ENCODE measurements at regions not wholly inside any gene's neighbourhood (a gene's known extent, or its start where the extent isn't known, plus 50 kb on each side); places are given as distances from the start of the nearest gene placed in this dataset.

- no peak for TF ChIP-seq CTCF (conservative IDR thresholded peaks at IDR 0.05)
- TF ChIP-seq ZFX (IDR thresholded peaks at IDR 0.05) = no peak
Observed at GRCh38 chr16:9484426-9484825, 393.0 kb downstream of the HAPSTR1 start.

Data from C4-2B (cell line).